SIG-M5 treated with dmso at 0.1 percent for 504 hours (cell line): ENCODE measurements at regions not wholly inside any gene's neighbourhood (a gene's known extent, or its start where the extent isn't known, plus 50 kb on each side); places are given as distances from the start of the nearest gene placed in this dataset.

Experiments used
- DNase-seq: peaks from one replicate; lab custom pipeline; 2025; ENCODE audit not compliant: unreplicated experiment; lab: John Stamatoyannopoulos, UW

- no peak for DNase-seq
Observed at GRCh38 chr5:145124806-145125205, 710.3 kb downstream of the PRELID2 start.

- DNase-seq: no peak
Observed at GRCh38 chr5:145118611-145119010, 716.5 kb downstream of the PRELID2 start.

- DNase-seq: no peak
Observed at GRCh38 chr5:145118127-145118526, 717.0 kb downstream of the PRELID2 start.

GRCh38 chr5:145117285-145117684 lies 717.9 kb downstream of the PRELID2 start:
- no peak for DNase-seq

GRCh38 chr5:145111420-145111819 lies 723.7 kb downstream of the PRELID2 start:
- no peak for DNase-seq

GRCh38 chr5:145110834-145111233 lies 724.3 kb downstream of the PRELID2 start:
- DNase-seq: no peak

GRCh38 chr5:145110181-145110580 lies 725.0 kb downstream of the PRELID2 start:
- DNase-seq: no peak

- DNase-seq: no peak
Observed at GRCh38 chr5:145105384-145105783, 729.8 kb downstream of the PRELID2 start.

GRCh38 chr5:145104106-145104505 lies 731.0 kb downstream of the PRELID2 start:
- no peak for DNase-seq

- DNase-seq: no peak
Observed at GRCh38 chr5:145101246-145101645, 733.9 kb downstream of the PRELID2 start.

GRCh38 chr5:145090115-145090514 lies 745.0 kb downstream of the PRELID2 start:
- no peak for DNase-seq

- DNase-seq: no peak
Observed at GRCh38 chr5:145084834-145085233, 750.3 kb downstream of the PRELID2 start.

- DNase-seq: no peak
Observed at GRCh38 chr5:145077028-145077427, 758.1 kb downstream of the PRELID2 start.

GRCh38 chr5:145076040-145076439 lies 759.1 kb downstream of the PRELID2 start:
- DNase-seq: no peak

- no peak for DNase-seq
Observed at GRCh38 chr5:145072889-145073288, 762.3 kb downstream of the PRELID2 start.

- no peak for DNase-seq
Observed at GRCh38 chr5:145068721-145069120, 766.4 kb downstream of the PRELID2 start.

- no peak for DNase-seq
Observed at GRCh38 chr5:145062280-145063062, 772.7 kb downstream of the PRELID2 start.

GRCh38 chr5:145056800-145057199 lies 778.3 kb downstream of the PRELID2 start:
- no peak for DNase-seq

GRCh38 chr5:145050181-145050580 lies 785.0 kb downstream of the PRELID2 start:
- no peak for DNase-seq

GRCh38 chr5:145044970-145045369 lies 790.2 kb downstream of the PRELID2 start:
- no peak for DNase-seq

GRCh38 chr5:145028626-145029025 lies 806.5 kb downstream of the PRELID2 start:
- no peak for DNase-seq

- DNase-seq: no peak
Observed at GRCh38 chr5:145027286-145027685, 807.9 kb downstream of the PRELID2 start.

- no peak for DNase-seq
Observed at GRCh38 chr5:145025775-145026174, 809.4 kb downstream of the PRELID2 start.
